Keratinocyte (primary cell): ENCODE measurements at regions not wholly inside any gene's neighbourhood (a gene's known extent, or its start where the extent isn't known, plus 50 kb on each side); places are given as distances from the start of the nearest gene placed in this dataset.

Experiments used
- CTCF ChIP-seq, 3 experiments: IDR thresholded peaks in 1 of 3; conservative IDR thresholded peaks in 1 of 3; optimal IDR thresholded peaks in 1 of 3; 2 replicates in 2 of 3; 3 replicates in 1 of 3; pipeline versions ENCODE3 to v1.5.1; 2011; ENCODE audit warnings: low read length in 3 of 3, mild to moderate bottlenecking in 3 of 3, moderate library complexity in 2 of 3, control low read depth in 1 of 3, inconsistent platforms in 1 of 3; ENCODE audit not compliant: insufficient read depth in 2 of 3; ENCODE audit errors: extremely low read depth in 1 of 3
- EZH2 ChIP-seq: IDR thresholded peaks from one replicate; pipeline ENCODE4 v1.6.1; 2012; ENCODE audit warnings: inconsistent platforms, mild to moderate bottlenecking, low read length, moderate library complexity

GRCh38 chr5:51829691-51830090 lies 446.4 kb downstream of the ISL1 start:
- TF ChIP-seq EZH2 (no peak), CTCF (optimal IDR thresholded peaks at IDR 0.05 in 1 of 3, IDR thresholded peaks at IDR 0.05 in 1 of 3, conservative IDR thresholded peaks at IDR 0.05 in 1 of 3; ENCODE audit: extremely low read depth in 1 of 3, insufficient read depth in 2 of 3, low read length in 3 of 3) (no peak)
